ENCODE measurements at regions not wholly inside any gene's neighbourhood (a gene's known extent, or its start where the extent isn't known, plus 50 kb on each side); places are given as distances from the start of the nearest gene placed in this dataset.

- peaks cover 14% of the 10 kb centered on the region for H3K27me3 Mint-ChIP-seq
- H3K4me3 Mint-ChIP-seq = no peak overlapping the region
- no peaks in the 10 kb centered on the region for H3K36me3 Mint-ChIP-seq (ENCODE audit: low read depth)
- ChIA-PET CTCF (no interaction called here), POLR2A (interaction anchor here (0.6 kb wide), 1 partner anchor 30 kb away, joined by 3 read pairs; no protein-coding TSS in a partner anchor)
- H3K9me3 Mint-ChIP-seq = no peaks in the 10 kb centered on the region
- DNase-seq = no peak
- no peaks in the 10 kb centered on the region for H3K4me1 Mint-ChIP-seq
- no peak overlapping the region for H3K27ac Mint-ChIP-seq
These were observed 133.5 kb upstream of the SLC14A2 start for GRCh38 chr18:45481821-45482220.

GRCh38 chr18:45482286-45482685 is 133.0 kb upstream of the SLC14A2 start:
- H3K27me3 Mint-ChIP-seq = peaks cover 14% of the 10 kb centered on the region
- DNase-seq = no peak
- POLR2A ChIA-PET = no interaction called here
- H3K9me3 Mint-ChIP-seq = no peaks in the 10 kb centered on the region
- no peaks in the 10 kb centered on the region for H3K36me3 Mint-ChIP-seq (ENCODE audit: low read depth)
- H3K4me3 Mint-ChIP-seq = no peak overlapping the region
- H3K27ac Mint-ChIP-seq = no peak overlapping the region
- H3K4me1 Mint-ChIP-seq = no peaks in the 10 kb centered on the region
- CTCF ChIA-PET = no interaction called here

- ChIA-PET CTCF (no interaction called here), POLR2A (no interaction called here)
- peaks cover 9% of the 10 kb centered on the region for H3K27me3 Mint-ChIP-seq
- no peaks in the 10 kb centered on the region for H3K9me3 Mint-ChIP-seq
- no peaks in the 10 kb centered on the region for H3K4me1 Mint-ChIP-seq
- no peak overlapping the region for H3K4me3 Mint-ChIP-seq
- no peak overlapping the region for H3K27ac Mint-ChIP-seq
- no peak for DNase-seq
- H3K36me3 Mint-ChIP-seq (ENCODE audit: low read depth) = no peaks in the 10 kb centered on the region
These were observed 127.7 kb upstream of the SLC14A2 start for GRCh38 chr18:45487581-45487980.

- no peak overlapping the region for H3K4me3 Mint-ChIP-seq
- H3K36me3 Mint-ChIP-seq (ENCODE audit: low read depth) = no peaks in the 10 kb centered on the region
- ChIA-PET CTCF (no interaction called here), POLR2A (no interaction called here)
- DNase-seq = no peak
- no peaks in the 10 kb centered on the region for H3K4me1 Mint-ChIP-seq
- no peaks in the 10 kb centered on the region for H3K9me3 Mint-ChIP-seq
- peaks cover 2% of the 10 kb centered on the region for H3K27me3 Mint-ChIP-seq
- H3K27ac Mint-ChIP-seq = no peak overlapping the region
These were observed 126.6 kb upstream of the SLC14A2 start for GRCh38 chr18:45488645-45489044.

GRCh38 chr18:45493830-45494229 is 121.4 kb upstream of the SLC14A2 start:
- Mint-ChIP-seq H3K4me1 (no peaks in the 10 kb centered on the region), H3K9me3 (no peaks in the 10 kb centered on the region), H3K27ac (no peak overlapping the region), H3K36me3 (ENCODE audit: low read depth) (no peaks in the 10 kb centered on the region), H3K4me3 (no peak overlapping the region), H3K27me3 (no peaks in the 10 kb centered on the region)
- ChIA-PET CTCF (no interaction called here), POLR2A (no interaction called here)
- no peak for DNase-seq

- no peaks in the 10 kb centered on the region for H3K4me1 Mint-ChIP-seq
- H3K27ac Mint-ChIP-seq = no peak overlapping the region
- H3K27me3 Mint-ChIP-seq = no peaks in the 10 kb centered on the region
- DNase-seq = no peak
- POLR2A ChIA-PET = no interaction called here
- H3K9me3 Mint-ChIP-seq = no peaks in the 10 kb centered on the region
- H3K36me3 Mint-ChIP-seq (ENCODE audit: low read depth) = no peaks in the 10 kb centered on the region
- CTCF ChIA-PET = no interaction called here
- H3K4me3 Mint-ChIP-seq = no peak overlapping the region
These were observed 120.5 kb upstream of the SLC14A2 start for GRCh38 chr18:45494811-45495210.

GRCh38 chr18:45496741-45497140 is 118.5 kb upstream of the SLC14A2 start:
- ChIA-PET POLR2A (no interaction called here), CTCF (no interaction called here)
- no peaks in the 10 kb centered on the region for H3K9me3 Mint-ChIP-seq
- no peak for DNase-seq
- H3K27ac Mint-ChIP-seq = no peak overlapping the region
- H3K4me1 Mint-ChIP-seq = no peaks in the 10 kb centered on the region
- no peak overlapping the region for H3K4me3 Mint-ChIP-seq
- no peaks in the 10 kb centered on the region for H3K36me3 Mint-ChIP-seq (ENCODE audit: low read depth)
- no peaks in the 10 kb centered on the region for H3K27me3 Mint-ChIP-seq

GRCh38 chr18:45497595-45498286 is 117.5 kb upstream of the SLC14A2 start:
- H3K9me3 Mint-ChIP-seq = no peaks in the 10 kb centered on the region
- no peaks in the 10 kb centered on the region for H3K27me3 Mint-ChIP-seq
- ChIA-PET CTCF (no interaction called here), POLR2A (no interaction called here)
- H3K36me3 Mint-ChIP-seq (ENCODE audit: low read depth) = no peaks in the 10 kb centered on the region
- no peak overlapping the region for H3K27ac Mint-ChIP-seq
- no peak overlapping the region for H3K4me3 Mint-ChIP-seq
- DNase-seq = no peak
- no peaks in the 10 kb centered on the region for H3K4me1 Mint-ChIP-seq

GRCh38 chr18:45498287-45498658 is 117.0 kb upstream of the SLC14A2 start:
- no peak for DNase-seq
- H3K9me3 Mint-ChIP-seq = no peaks in the 10 kb centered on the region
- POLR2A ChIA-PET = no interaction called here
- peaks cover under 1% of the 10 kb centered on the region for H3K27me3 Mint-ChIP-seq
- CTCF ChIA-PET = no interaction called here
- H3K4me3 Mint-ChIP-seq = no peak overlapping the region
- no peaks in the 10 kb centered on the region for H3K4me1 Mint-ChIP-seq
- no peaks in the 10 kb centered on the region for H3K36me3 Mint-ChIP-seq (ENCODE audit: low read depth)
- H3K27ac Mint-ChIP-seq = no peak overlapping the region

GRCh38 chr18:45503990-45504389 is 111.3 kb upstream of the SLC14A2 start:
- CTCF ChIA-PET = no interaction called here
- DNase-seq = no peak
- Mint-ChIP-seq H3K9me3 (no peaks in the 10 kb centered on the region), H3K27me3 (peaks cover 3% of the 10 kb centered on the region), H3K4me3 (no peak overlapping the region), H3K36me3 (ENCODE audit: low read depth) (no peaks in the 10 kb centered on the region), H3K27ac (no peak overlapping the region), H3K4me1 (no peaks in the 10 kb centered on the region)
- POLR2A ChIA-PET = no interaction called here

- DNase-seq = no peak
- Mint-ChIP-seq H3K27me3 (peaks cover 3% of the 10 kb centered on the region), H3K4me3 (no peak overlapping the region), H3K36me3 (ENCODE audit: low read depth) (no peaks in the 10 kb centered on the region), H3K4me1 (no peaks in the 10 kb centered on the region), H3K27ac (no peak overlapping the region), H3K9me3 (no peaks in the 10 kb centered on the region)
- ChIA-PET CTCF (no interaction called here), POLR2A (no interaction called here)
These were observed 109.6 kb upstream of the SLC14A2 start for GRCh38 chr18:45505497-45506206.

GRCh38 chr18:45506951-45507350 is 108.3 kb upstream of the SLC14A2 start:
- CTCF ChIA-PET = interaction anchor here (0.8 kb wide), 1 partner anchor 45 kb away, joined by 3 read pairs; no protein-coding TSS in a partner anchor
- Mint-ChIP-seq H3K27me3 (peaks cover 4% of the 10 kb centered on the region), H3K27ac (no peak overlapping the region), H3K9me3 (no peaks in the 10 kb centered on the region), H3K4me3 (no peak overlapping the region), H3K4me1 (no peaks in the 10 kb centered on the region), H3K36me3 (ENCODE audit: low read depth) (no peaks in the 10 kb centered on the region)
- POLR2A ChIA-PET = no interaction called here
- no peak for DNase-seq

GRCh38 chr18:45509535-45509934 is 105.7 kb upstream of the SLC14A2 start:
- H3K27ac Mint-ChIP-seq = no peak overlapping the region
- DNase-seq = no peak
- peaks cover 8% of the 10 kb centered on the region for H3K9me3 Mint-ChIP-seq
- no peak overlapping the region for H3K4me3 Mint-ChIP-seq
- H3K27me3 Mint-ChIP-seq = peaks cover 2% of the 10 kb centered on the region
- ChIA-PET CTCF (no interaction called here), POLR2A (no interaction called here)
- no peaks in the 10 kb centered on the region for H3K36me3 Mint-ChIP-seq (ENCODE audit: low read depth)
- H3K4me1 Mint-ChIP-seq = no peaks in the 10 kb centered on the region

- Mint-ChIP-seq H3K4me1 (no peaks in the 10 kb centered on the region), H3K27me3 (peaks cover 2% of the 10 kb centered on the region), H3K27ac (no peak overlapping the region), H3K9me3 (peaks cover 8% of the 10 kb centered on the region), H3K4me3 (no peak overlapping the region), H3K36me3 (ENCODE audit: low read depth) (no peaks in the 10 kb centered on the region)
- ChIA-PET POLR2A (no interaction called here), CTCF (no interaction called here)
- DNase-seq = no peak
These were observed 104.6 kb upstream of the SLC14A2 start for GRCh38 chr18:45510656-45511055.

Measured in activated CD4-positive, alpha-beta T cell treated with anti-CD3 and anti-CD28 coated beads, Interleukin-2, amount 10 ng/mL, durations not matched to agents 7 days and 5 days (primary cell).